GM12865 (cell line): ENCODE measurements at regions not wholly inside any gene's neighbourhood (a gene's known extent, or its start where the extent isn't known, plus 50 kb on each side); places are given as distances from the start of the nearest gene placed in this dataset.

Experiments
- DNase-seq: peaks from one replicate; pipeline ENCODE4 v3.0.0; 2010; ENCODE audit warnings: low read depth
- H3K4me3 ChIP-seq: 2 replicates; pipeline ENCODE4 v1.5.1; 2011; ENCODE audit warnings: mild to moderate bottlenecking, low read depth, low read length, control low read depth
- CTCF ChIP-seq: IDR thresholded peaks from 2 replicates; pipeline ENCODE4 v1.5.1; 2011; ENCODE audit warnings: low read length, control low read depth, low read depth, inconsistent platforms; ENCODE audit not compliant: insufficient read depth; ENCODE audit errors: missing control alignments

GRCh38 chr14:104388541-104389325 is 190.8 kb upstream of the C14orf180 start:
- no peak overlapping the region for H3K4me3 ChIP-seq
- no peak for DNase-seq
- TF ChIP-seq CTCF: no peak

- no peak overlapping the region for H3K4me3 ChIP-seq
- no peak for TF ChIP-seq CTCF
- DNase-seq: peak; percentile 18
Observed at GRCh38 chr14:104389326-104390220, 190.0 kb upstream of the C14orf180 start.

DNA sequence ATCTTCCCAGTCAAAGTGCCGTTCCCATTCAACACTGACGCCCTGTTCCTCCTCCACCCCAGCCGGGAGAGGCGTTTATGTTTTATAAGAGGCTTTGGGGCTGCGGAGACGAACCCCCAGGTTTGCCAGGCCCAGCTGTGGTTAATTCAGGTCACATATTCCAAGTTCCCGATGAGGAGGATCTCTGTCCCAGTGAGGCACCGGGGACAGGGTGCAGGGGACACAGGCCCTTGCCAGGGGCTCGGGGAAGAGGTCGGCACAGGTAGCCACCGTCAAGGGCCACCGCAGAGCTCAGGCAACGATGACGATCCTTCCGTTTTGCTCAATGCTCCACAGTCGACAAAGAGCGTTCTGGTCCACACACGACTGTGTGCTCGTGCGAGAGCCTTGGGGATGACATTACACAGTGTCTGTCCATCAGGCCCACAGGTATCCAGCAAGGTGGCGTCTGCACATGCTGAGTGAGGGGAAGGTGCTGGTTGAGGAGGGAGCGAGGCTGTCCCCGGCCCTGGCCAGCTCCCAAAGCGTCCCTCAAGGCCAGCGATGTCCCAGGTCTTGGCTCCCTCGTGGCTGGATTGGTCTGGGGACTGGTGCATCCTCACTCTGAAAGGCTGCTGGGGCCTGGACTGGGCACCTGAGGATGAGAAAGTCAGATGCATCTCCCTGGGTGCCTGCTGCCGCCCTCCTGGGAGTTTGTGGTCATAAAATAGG is 189.2 kb upstream of the C14orf180 start:
- no peak for DNase-seq
- H3K4me3 ChIP-seq: no peak overlapping the region
- TF ChIP-seq CTCF: no peak

GRCh38 chr14:104390941-104391901 is 188.3 kb upstream of the C14orf180 start:
- no peak overlapping the region for H3K4me3 ChIP-seq
- no peak for DNase-seq
- TF ChIP-seq CTCF: no peak

DNA sequence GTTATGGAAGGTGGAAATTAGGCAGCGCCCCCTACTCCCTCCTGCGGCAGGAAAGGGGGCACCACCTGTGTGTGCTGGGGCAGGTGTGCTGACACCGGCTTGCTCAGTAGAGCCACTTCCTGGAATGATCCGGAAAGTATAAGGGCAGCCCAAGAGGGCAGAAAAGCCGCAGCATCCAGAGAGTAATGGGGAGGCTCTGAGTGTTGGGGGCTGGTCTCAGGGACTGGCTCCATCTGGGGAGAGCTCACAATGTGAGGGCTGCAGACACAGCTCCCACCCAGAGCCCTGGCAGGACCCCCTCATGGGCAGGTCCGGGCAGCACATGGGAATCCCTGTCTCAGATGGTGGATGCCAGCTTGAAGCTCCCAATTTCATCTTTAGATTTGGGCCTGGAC is 187.6 kb upstream of the C14orf180 start:
- H3K4me3 ChIP-seq: no peak overlapping the region
- no peak for DNase-seq
- no peak for TF ChIP-seq CTCF

DNA sequence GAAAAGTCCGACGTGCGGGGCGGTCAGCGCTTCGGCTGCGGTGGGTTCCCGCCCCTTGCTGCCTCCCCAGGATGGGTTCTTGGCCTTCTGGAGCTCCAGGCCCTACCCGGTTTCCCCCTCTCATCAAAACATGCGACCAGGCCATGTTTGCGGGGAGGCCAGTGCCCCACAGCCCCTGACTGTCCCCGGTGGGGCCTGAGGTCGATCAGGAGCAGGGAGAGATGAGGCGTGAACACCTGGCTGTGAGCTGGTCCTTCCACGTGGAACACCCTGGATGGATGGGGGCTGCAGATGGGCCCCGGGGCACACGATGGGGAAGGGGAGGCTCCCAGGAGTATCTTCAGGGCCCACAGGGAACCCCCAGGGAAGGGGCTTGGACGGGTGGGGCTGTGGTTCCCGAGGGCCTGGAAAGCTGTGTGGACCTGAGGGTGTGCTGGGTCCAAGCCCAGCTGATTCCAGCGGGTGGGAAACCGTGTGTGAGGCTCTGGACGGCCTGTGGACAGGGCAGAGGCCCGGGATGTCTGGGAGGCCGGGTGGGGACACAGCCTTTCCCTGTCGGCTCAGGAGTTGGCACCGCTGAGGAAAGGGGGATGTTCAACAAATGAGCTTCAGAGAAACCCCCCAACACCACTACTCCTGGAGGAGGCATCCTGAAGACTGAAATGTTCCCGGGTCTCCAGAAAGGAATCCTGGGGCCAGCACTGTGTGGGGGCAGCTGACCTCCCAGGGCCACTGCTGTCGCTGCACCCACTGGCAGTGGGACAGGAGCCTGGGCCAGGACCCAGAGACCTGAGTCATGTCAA is 187.0 kb upstream of the C14orf180 start:
- H3K4me3 ChIP-seq: no peak overlapping the region
- no peak for DNase-seq
- TF ChIP-seq CTCF: no peak
